GM19395 (cell line): ENCODE measurements at regions not wholly inside any gene's neighbourhood (a gene's known extent, or its start where the extent isn't known, plus 50 kb on each side); places are given as distances from the start of the nearest gene placed in this dataset.
"Not testable (repeated sequence)": the region's sequence is repeated elsewhere in the genome, so short reads cannot be mapped to it uniquely, and the experiment has no call there.

ENCODE experiments used
- ATAC-seq: cut with Tn5 transposase; IDR thresholded peaks from one replicate; pipeline ENCODE4 v1.9.1; 2021; ENCODE audit warnings: mild to moderate bottlenecking, moderate library complexity; ENCODE audit not compliant: unreplicated experiment

- not testable (repeated sequence) for ATAC-seq
Measured at GRCh38 chr2:87452193-87452592, 295.7 kb upstream of the PLGLB2 start.

GRCh38 chr2:87452861-87453260, 295.0 kb upstream of the PLGLB2 start:
- not testable (repeated sequence) for ATAC-seq

GRCh38 chr2:87453965-87454364, 293.9 kb upstream of the PLGLB2 start:
- not testable (repeated sequence) for ATAC-seq

GRCh38 chr2:87454421-87454820, 293.5 kb upstream of the PLGLB2 start:
- ATAC-seq: not testable (repeated sequence)

GRCh38 chr2:87455209-87455853, 292.6 kb upstream of the PLGLB2 start:
- ATAC-seq: peak; percentile 58

GRCh38 chr2:87455854-87456249, 292.0 kb upstream of the PLGLB2 start:
- peak; percentile 43 for ATAC-seq

GRCh38 chr2:87456477-87457128, 291.3 kb upstream of the PLGLB2 start:
- ATAC-seq: peak; percentile 71

- not testable (repeated sequence) for ATAC-seq
Measured at GRCh38 chr2:87457129-87457499, 290.8 kb upstream of the PLGLB2 start.

- not testable (repeated sequence) for ATAC-seq
Measured at GRCh38 chr2:87458938-87459337, 288.9 kb upstream of the PLGLB2 start.

- not testable (repeated sequence) for ATAC-seq
Measured at GRCh38 chr2:87460104-87460503, 287.8 kb upstream of the PLGLB2 start.

- ATAC-seq: not testable (repeated sequence)
Measured at GRCh38 chr2:87460662-87461061, 287.2 kb upstream of the PLGLB2 start.

- ATAC-seq: not testable (repeated sequence)
Measured at GRCh38 chr2:87461671-87462070, 286.2 kb upstream of the PLGLB2 start.

GRCh38 chr2:87464219-87464618, 283.7 kb upstream of the PLGLB2 start:
- not testable (repeated sequence) for ATAC-seq

- not testable (repeated sequence) for ATAC-seq
Measured at GRCh38 chr2:87465730-87466129, 282.2 kb upstream of the PLGLB2 start.

GRCh38 chr2:87466591-87467120, 281.2 kb upstream of the PLGLB2 start:
- ATAC-seq: peak; percentile 50

GRCh38 chr2:87468429-87468981, 279.4 kb upstream of the PLGLB2 start:
- not testable (repeated sequence) for ATAC-seq

- peak; percentile 48 for ATAC-seq
Measured at GRCh38 chr2:87469180-87470151, 278.4 kb upstream of the PLGLB2 start.

- ATAC-seq: peak; percentile 56
Measured at GRCh38 chr2:87470381-87471380, 277.2 kb upstream of the PLGLB2 start.

GRCh38 chr2:87471478-87471877, 276.4 kb upstream of the PLGLB2 start:
- ATAC-seq: not testable (repeated sequence)
